Activated naive CD8-positive, alpha-beta T cell treated with anti-CD3 and anti-CD28 coated beads, Interleukin-2, amount 50 U/mL, for 24 hours (primary cell): ENCODE measurements at regions not wholly inside any gene's neighbourhood (a gene's known extent, or its start where the extent isn't known, plus 50 kb on each side); places are given as distances from the start of the nearest gene placed in this dataset.
A peak's percentile ranks its signal among the peaks of the same experiment; 100 is the strongest.

Experiments used
- ATAC-seq: fragments of 150-1000 bp; cut with Tn5 transposase; one replicate; pipeline ENCODE4 v1.10.0; 2021
- DNase-seq: peaks from one replicate; pipeline ENCODE4 v3.0.0; 2021
- H3K27ac Mint-ChIP-seq: one replicate; pipeline ENCODE4 v1.8.0; 2021; ENCODE audit warnings: mild to moderate bottlenecking, mixed read lengths
- H3K27me3 Mint-ChIP-seq: one replicate; pipeline ENCODE4 v1.8.0; 2021; ENCODE audit warnings: mixed read lengths
- H3K36me3 Mint-ChIP-seq: one replicate; pipeline ENCODE4 v1.8.0; 2021; ENCODE audit warnings: low read depth, mixed read lengths
- H3K4me1 Mint-ChIP-seq: one replicate; pipeline ENCODE4 v1.8.0; 2021; ENCODE audit warnings: mixed read lengths
- H3K4me3 Mint-ChIP-seq: one replicate; pipeline ENCODE4 v1.8.0; 2021; ENCODE audit warnings: mild to moderate bottlenecking, moderate library complexity, mixed read lengths
- H3K9me3 Mint-ChIP-seq: one replicate; pipeline ENCODE4 v1.8.0; 2021; ENCODE audit warnings: mixed read lengths

DNA sequence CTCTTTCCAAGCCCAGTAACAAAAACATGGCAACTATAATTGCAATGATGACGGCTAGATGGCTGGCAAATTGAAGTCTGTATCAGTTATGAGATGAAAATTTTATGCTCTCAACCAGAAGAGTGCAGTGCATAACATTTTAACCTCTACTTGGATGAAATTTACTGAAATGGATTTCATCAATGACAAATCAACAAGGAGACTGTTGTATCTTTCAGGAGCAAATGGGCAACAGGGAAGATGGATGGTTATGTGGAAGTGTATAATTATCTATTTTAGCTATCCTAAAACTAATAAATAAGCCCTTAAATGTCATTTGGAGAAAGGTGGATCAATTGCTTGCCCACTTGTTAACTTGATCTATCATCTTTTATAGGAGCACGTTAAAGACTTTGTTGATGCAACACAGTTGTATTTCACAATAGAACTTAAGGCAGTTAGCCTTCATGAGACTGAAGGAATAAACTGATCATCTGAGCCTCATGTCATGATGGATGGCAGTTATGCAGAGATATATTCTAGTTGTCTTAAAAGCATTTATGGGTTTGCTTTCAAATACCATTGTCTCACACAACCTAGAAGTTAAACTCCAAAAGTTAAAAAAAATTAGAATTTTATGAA is 315.1 kb upstream of the TBC1D5 start:
- H3K27me3 Mint-ChIP-seq, result peaks cover 4% of the 10 kb centered on the region
- H3K4me1 Mint-ChIP-seq, result peaks cover 2% of the 10 kb centered on the region
- no peak for ATAC-seq

GRCh38 chr3:18054625-18055024 is 312.2 kb upstream of the TBC1D5 start:
- peaks cover 2% of the 10 kb centered on the region for H3K4me1 Mint-ChIP-seq
- H3K27me3 Mint-ChIP-seq, result peaks cover 4% of the 10 kb centered on the region
- peaks cover 21% of the 10 kb centered on the region for H3K9me3 Mint-ChIP-seq
- no peak overlapping the region for H3K4me3 Mint-ChIP-seq
- H3K27ac Mint-ChIP-seq, result no peak overlapping the region
- DNase-seq (no peak), ATAC-seq (no peak)
- no peaks in the 10 kb centered on the region for H3K36me3 Mint-ChIP-seq

More for the DNA sequence above, 315.1 kb upstream of the TBC1D5 start:
- H3K27ac Mint-ChIP-seq, result no peak overlapping the region
- H3K36me3 Mint-ChIP-seq, result no peaks in the 10 kb centered on the region
- H3K9me3 Mint-ChIP-seq, result peaks cover 21% of the 10 kb centered on the region
- no peak overlapping the region for H3K4me3 Mint-ChIP-seq
- no peak for DNase-seq

DNA sequence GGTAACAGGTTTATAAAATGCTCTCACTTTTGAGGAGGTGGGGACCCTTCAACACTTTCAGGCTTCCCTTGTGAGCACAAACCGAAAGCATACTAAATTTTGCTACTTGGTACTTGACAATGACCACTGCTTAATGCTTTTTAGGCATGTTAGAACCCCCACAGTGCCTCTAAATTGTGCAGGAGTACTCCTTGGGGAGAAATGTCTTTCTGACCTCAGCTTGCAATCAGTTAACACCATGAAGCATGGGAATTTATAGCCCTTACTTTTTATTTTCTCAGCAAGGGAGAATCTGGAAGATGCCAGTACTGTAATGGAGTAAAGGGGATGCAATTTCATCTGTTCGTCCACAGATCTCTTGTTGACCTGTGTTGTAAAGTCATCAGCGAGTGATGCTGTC is 308.9 kb upstream of the TBC1D5 start:
- Mint-ChIP-seq H3K4me3 (no peak overlapping the region), H3K4me1 (no peaks in the 10 kb centered on the region), H3K27ac (no peak overlapping the region), H3K36me3 (no peaks in the 10 kb centered on the region), H3K9me3 (peaks cover 21% of the 10 kb centered on the region), H3K27me3 (no peaks in the 10 kb centered on the region)
- DNase-seq, result no peak
- ATAC-seq, result no peak

DNA sequence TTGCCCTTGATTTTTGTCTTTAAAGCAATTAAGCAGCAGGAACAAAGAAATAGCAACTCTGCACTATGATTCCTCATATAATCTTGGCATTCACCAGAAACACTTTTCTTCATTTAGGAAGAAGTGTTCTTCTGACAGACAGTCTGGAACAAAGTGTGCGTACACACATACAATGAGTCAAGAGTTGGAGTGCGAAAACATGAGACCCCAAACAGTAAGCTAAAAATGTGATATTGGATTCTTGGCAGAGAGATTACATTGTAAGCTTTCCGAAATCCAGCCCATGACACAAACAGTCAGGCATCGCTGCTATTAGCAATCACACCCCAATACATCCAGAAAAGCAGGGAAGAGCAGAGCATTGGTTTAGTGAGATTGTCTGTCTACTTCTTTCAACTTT is 306.7 kb upstream of the TBC1D5 start:
- Mint-ChIP-seq H3K27ac (no peak overlapping the region), H3K36me3 (no peaks in the 10 kb centered on the region), H3K4me3 (no peak overlapping the region), H3K9me3 (peaks cover 3% of the 10 kb centered on the region), H3K4me1 (no peaks in the 10 kb centered on the region), H3K27me3 (no peaks in the 10 kb centered on the region)
- DNase-seq, result no peak
- no peak for ATAC-seq

GRCh38 chr3:18047052-18047451 is 304.6 kb upstream of the TBC1D5 start:
- Mint-ChIP-seq H3K4me3 (no peak overlapping the region), H3K27ac (no peak overlapping the region), H3K36me3 (no peaks in the 10 kb centered on the region), H3K9me3 (no peaks in the 10 kb centered on the region), H3K27me3 (no peaks in the 10 kb centered on the region), H3K4me1 (no peaks in the 10 kb centered on the region)
- DNase-seq (no peak), ATAC-seq (no peak)

DNA sequence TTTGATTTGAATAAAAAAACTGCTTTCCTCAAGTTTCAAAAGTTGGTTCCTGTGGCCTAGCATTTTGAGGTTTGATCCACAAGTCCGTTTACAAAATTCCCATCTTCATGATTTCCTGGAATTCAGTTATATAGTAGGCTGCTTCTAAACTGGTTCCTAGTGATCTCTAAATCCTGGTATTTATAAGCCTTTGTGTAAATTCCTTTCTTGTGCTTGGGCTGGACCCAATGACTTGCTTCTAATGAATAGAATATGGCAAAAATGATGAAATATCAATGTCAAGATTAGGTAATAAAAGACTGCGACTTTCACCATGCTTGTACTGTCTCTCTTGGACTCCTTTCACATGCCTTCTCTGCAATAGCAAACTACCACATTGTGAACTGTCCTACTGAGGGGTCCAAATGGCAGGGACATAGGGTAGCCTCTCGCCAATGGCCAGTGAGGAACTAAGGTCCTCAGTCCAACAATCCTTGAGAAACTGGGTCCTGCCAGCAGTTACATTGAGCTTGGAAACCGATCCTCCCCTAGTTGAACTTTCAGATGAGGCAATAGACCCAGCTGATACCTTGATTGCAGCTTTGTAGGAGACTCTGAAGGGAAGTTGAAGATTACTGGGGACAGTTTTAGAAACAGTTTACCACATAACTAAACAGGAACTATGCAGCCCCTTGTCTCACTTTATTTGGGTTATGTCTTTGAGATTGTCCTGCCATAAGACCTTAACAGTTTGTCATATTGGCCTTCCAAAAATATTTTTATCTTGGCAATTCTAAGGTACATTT is 303.9 kb upstream of the TBC1D5 start:
- no peak for ATAC-seq
- H3K27ac Mint-ChIP-seq, result no peak overlapping the region

GRCh38 chr3:18044971-18045880 is 302.8 kb upstream of the TBC1D5 start:
- H3K9me3 Mint-ChIP-seq, result peaks cover 5% of the 10 kb centered on the region
- H3K27ac Mint-ChIP-seq, result no peak overlapping the region
- DNase-seq (no peak), ATAC-seq (no peak)
- no peaks in the 10 kb centered on the region for H3K36me3 Mint-ChIP-seq
- peaks cover 2% of the 10 kb centered on the region for H3K27me3 Mint-ChIP-seq
- no peaks in the 10 kb centered on the region for H3K4me1 Mint-ChIP-seq
- H3K4me3 Mint-ChIP-seq, result no peak overlapping the region

More for the DNA sequence above, 303.9 kb upstream of the TBC1D5 start:
- Mint-ChIP-seq H3K9me3 (no peaks in the 10 kb centered on the region), H3K4me1 (no peaks in the 10 kb centered on the region), H3K4me3 (no peak overlapping the region), H3K27me3 (peaks cover 2% of the 10 kb centered on the region), H3K36me3 (no peaks in the 10 kb centered on the region)
- no peak for DNase-seq

GRCh38 chr3:18044191-18044590 is 301.8 kb upstream of the TBC1D5 start:
- H3K4me3 Mint-ChIP-seq, result no peak overlapping the region
- DNase-seq (no peak), ATAC-seq (no peak)
- peaks cover 2% of the 10 kb centered on the region for H3K27me3 Mint-ChIP-seq
- no peaks in the 10 kb centered on the region for H3K36me3 Mint-ChIP-seq
- peaks cover 5% of the 10 kb centered on the region for H3K9me3 Mint-ChIP-seq
- H3K27ac Mint-ChIP-seq, result no peak overlapping the region
- no peaks in the 10 kb centered on the region for H3K4me1 Mint-ChIP-seq

DNA sequence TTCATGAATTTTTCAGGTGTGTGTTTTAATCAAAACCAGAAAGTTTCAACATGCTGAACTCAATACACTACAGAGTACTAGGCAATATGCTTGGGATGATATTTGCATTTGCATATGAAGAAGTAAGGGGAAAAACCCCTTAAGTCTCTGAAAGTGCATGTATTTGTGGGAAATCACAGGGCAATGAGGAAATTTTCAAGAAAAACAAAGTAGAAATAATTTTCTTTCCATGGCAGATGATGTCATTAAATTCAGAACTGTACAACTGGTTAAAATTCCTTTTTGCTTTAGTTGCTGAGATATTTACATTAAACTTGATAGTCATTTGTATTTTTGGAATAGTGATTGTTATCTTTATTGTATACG is 294.0 kb upstream of the TBC1D5 start:
- Mint-ChIP-seq H3K9me3 (peaks cover 5% of the 10 kb centered on the region), H3K36me3 (no peaks in the 10 kb centered on the region), H3K4me1 (peaks cover 9% of the 10 kb centered on the region), H3K4me3 (no peak overlapping the region), H3K27ac (no peak overlapping the region), H3K27me3 (no peaks in the 10 kb centered on the region)
- ATAC-seq, result peak; percentile 43
- no peak for DNase-seq

- H3K4me1 Mint-ChIP-seq, result peaks cover 9% of the 10 kb centered on the region
- H3K36me3 Mint-ChIP-seq, result no peaks in the 10 kb centered on the region
- no peak overlapping the region for H3K4me3 Mint-ChIP-seq
- H3K27me3 Mint-ChIP-seq, result no peaks in the 10 kb centered on the region
- no peak overlapping the region for H3K27ac Mint-ChIP-seq
- H3K9me3 Mint-ChIP-seq, result peaks cover 1% of the 10 kb centered on the region
- no peak for DNase-seq
- ATAC-seq, result peak; percentile 40
Observed at GRCh38 chr3:18035641-18036449, 293.4 kb upstream of the TBC1D5 start.

DNA sequence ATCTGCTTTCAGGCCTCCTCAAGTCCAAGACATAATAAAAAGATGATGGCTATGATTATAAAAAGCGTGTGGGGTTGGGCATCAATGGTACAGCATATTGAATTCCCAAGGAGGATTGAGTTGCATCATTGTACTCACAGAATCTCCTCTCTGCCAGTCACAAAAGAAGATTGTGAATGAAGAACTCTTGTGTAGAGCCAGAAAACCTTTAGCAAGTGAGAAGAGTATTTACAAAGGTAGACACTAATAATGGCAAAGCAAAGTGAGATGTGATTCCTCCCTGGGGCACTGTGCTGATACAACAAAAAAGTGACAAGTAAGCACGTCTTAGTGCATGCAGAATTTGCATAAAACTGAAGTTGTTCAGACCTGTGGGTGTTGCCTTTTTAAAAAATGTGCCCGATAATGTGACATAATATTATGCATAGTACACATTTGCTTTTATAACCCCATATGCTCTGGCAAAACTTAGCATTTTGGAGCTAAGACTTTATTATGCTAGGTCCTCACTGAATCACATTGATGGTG is 291.2 kb upstream of the TBC1D5 start:
- no peak overlapping the region for H3K27ac Mint-ChIP-seq
- no peak for ATAC-seq
- no peaks in the 10 kb centered on the region for H3K9me3 Mint-ChIP-seq
- H3K27me3 Mint-ChIP-seq, result no peaks in the 10 kb centered on the region
- H3K4me1 Mint-ChIP-seq, result peaks cover 9% of the 10 kb centered on the region
- no peak for DNase-seq
- H3K36me3 Mint-ChIP-seq, result no peaks in the 10 kb centered on the region
- no peak overlapping the region for H3K4me3 Mint-ChIP-seq

DNA sequence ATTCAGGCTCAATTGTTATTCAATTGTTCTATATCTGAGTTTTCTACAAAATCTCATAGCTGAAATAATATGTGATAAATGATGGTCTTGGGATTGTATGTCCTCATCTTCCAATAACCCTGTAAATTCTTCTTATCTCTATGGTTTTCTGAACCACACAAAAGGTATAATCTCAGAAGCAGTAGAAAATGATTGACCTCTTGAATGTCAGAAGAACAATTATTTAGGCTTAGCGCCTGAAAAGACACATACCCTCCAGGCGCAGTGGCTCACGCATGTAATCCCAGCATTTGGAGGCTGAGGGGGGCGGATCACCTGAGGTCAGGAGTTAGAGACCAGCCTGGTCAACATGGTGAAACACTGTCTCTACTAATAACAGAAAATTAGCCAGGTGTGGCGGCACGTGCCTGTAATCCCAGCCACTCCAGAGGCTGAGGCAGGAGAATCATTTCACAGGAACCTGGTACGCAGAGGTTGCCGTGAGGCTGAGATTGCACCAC is 288.0 kb upstream of the TBC1D5 start:
- Mint-ChIP-seq H3K36me3 (no peaks in the 10 kb centered on the region), H3K27me3 (peaks cover 3% of the 10 kb centered on the region), H3K27ac (no peak overlapping the region), H3K9me3 (no peaks in the 10 kb centered on the region), H3K4me3 (no peak overlapping the region), H3K4me1 (peaks cover 2% of the 10 kb centered on the region)
- ATAC-seq (no peak), DNase-seq (no peak)

- no peaks in the 10 kb centered on the region for H3K9me3 Mint-ChIP-seq
Observed at GRCh38 chr3:18027161-18027939, 284.9 kb upstream of the TBC1D5 start.

More at GRCh38 chr3:18027161-18027939, 284.9 kb upstream of the TBC1D5 start:
- DNase-seq (no peak), ATAC-seq (no peak)
- no peak overlapping the region for H3K27ac Mint-ChIP-seq
- H3K4me1 Mint-ChIP-seq, result peaks cover 4% of the 10 kb centered on the region
- no peaks in the 10 kb centered on the region for H3K36me3 Mint-ChIP-seq
- H3K27me3 Mint-ChIP-seq, result peaks cover 7% of the 10 kb centered on the region
- no peak overlapping the region for H3K4me3 Mint-ChIP-seq
